Lower lobe of right lung (tissue), 2 donors: ENCODE measurements at regions not wholly inside any gene's neighbourhood (a gene's known extent, or its start where the extent isn't known, plus 50 kb on each side); places are given as distances from the start of the nearest gene placed in this dataset.
"Not testable (repeated sequence)": the region's sequence is repeated elsewhere in the genome, so short reads cannot be mapped to it uniquely, and the experiment has no call there.

Source experiments
- ATAC-seq, 2 donors: fragments of 200-7000 bp; cut with Tn5 transposase; one replicate each; pipeline ENCODE4 v1.9.1; 2020 to 2022; ENCODE audit warnings: mild to moderate bottlenecking in 2 of 2, moderate library complexity in 2 of 2
- DNase-seq: peaks from one replicate; pipeline ENCODE4 v3.0.0-alpha.2; 2020
- H3K27ac ChIP-seq: fragments of 200-600 bp; one replicate; pipeline ENCODE4 v1.8.0; 2022
- H3K27me3 ChIP-seq: fragments of 200-600 bp; one replicate; pipeline ENCODE4 v1.8.0; 2022; ENCODE audit warnings: low read depth
- H3K36me3 ChIP-seq: fragments of 200-600 bp; one replicate; pipeline ENCODE4 v1.8.0; 2022; ENCODE audit warnings: mild to moderate bottlenecking
- H3K4me1 ChIP-seq: fragments of 200-600 bp; one replicate; pipeline ENCODE4 v1.8.0; 2022
- H3K4me3 ChIP-seq: fragments of 200-600 bp; one replicate; pipeline ENCODE4 v1.8.0; 2022; ENCODE audit warnings: mild to moderate bottlenecking
- H3K9me3 ChIP-seq: fragments of 200-600 bp; one replicate; pipeline ENCODE4 v1.8.0; 2022
- CTCF ChIP-seq: fragments of 200-600 bp; IDR thresholded peaks from one replicate; pipeline ENCODE4 v1.8.0; 2022; ENCODE audit warnings: antibody characterized with exemption, mild to moderate bottlenecking
- intact Hi-C: fragments of 100-400 bp; cut with DNase I; formaldehyde crosslinking; loops from one replicate; pipeline ENCODE4 v1.11.0; 2022
- donor health status: DM: no; HTN: yes; CAD: no; lungs with severe emphysema.

DNA sequence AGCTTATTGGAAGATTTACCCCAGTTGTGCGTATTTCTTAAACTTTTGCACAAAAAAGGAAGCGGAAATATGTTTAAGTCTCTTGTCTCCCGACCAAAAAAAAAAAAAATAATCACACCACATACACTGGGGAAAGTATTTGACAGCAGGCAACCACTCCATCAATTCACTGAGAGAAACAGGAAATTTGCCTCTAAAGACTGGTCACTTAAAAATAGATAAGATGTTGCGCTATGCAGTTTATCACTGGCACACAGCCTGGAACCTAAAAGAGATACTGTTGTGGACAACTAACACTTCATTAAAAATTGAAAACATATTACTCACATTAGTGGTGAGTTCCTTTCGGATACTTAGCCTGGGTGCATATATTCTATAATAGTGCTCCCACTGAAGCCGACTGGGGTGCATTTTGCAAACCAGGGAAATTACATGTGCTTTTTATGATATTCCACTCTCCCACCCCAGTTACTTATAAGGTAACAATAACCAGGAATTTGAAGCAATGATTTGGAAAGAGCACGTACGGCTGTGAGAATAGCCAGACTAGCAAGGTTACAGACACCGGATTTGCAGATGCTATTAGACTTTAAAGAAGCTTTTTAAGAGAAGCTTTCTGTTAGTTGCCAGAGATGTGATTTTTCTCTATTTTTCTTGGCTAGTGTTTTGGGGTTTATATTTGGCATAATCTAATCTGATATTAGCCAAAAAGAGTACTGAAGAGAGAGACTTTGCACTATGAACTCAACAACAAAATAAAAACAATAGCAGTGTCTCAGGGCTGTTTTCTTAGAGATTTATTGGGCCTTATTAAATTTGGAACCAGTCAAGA is 311.5 kb downstream of the NOVA1 start:
- TF ChIP-seq CTCF = no peak
- ATAC-seq = no peak
- Histone ChIP-seq H3K4me3 (no peak overlapping the region), H3K36me3 (no peaks in the 10 kb centered on the region), H3K9me3 (no peaks in the 10 kb centered on the region), H3K27me3 (no peaks in the 10 kb centered on the region), H3K4me1 (peaks cover 5% of the 10 kb centered on the region), H3K27ac (no peak overlapping the region)
- no peak for DNase-seq
- intact Hi-C loops = no loop called here

- intact Hi-C loops = no loop called here
- H3K27ac ChIP-seq = no peak overlapping the region
- ATAC-seq = no peak
Measured at GRCh38 chr14:26282578-26282977, 315.3 kb downstream of the NOVA1 start.

DNA sequence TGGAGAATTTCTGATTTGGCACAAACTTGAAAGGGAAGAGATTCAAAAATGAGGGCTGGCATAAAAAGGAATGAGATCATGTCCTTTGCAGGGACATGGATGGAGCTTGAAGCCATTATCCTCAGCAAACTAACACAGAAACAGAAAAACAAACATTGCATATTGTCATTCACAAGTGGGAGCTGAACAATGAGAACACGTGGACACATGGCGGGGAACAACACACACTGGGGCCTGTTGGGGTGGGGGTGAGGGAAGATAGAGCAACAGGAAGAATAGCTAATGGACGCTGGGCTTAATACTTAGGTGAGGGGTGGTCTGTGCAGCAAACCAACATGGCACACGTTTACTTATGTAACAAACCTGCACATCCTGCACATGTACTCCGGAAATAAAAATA is 315.8 kb downstream of the NOVA1 start:
- H3K36me3 ChIP-seq, H3K9me3 ChIP-seq, ATAC-seq, H3K4me1 ChIP-seq, H3K27ac ChIP-seq, H3K4me3 ChIP-seq, intact Hi-C loops, H3K27me3 ChIP-seq, DNase-seq: not testable (repeated sequence)

More at GRCh38 chr14:26282578-26282977, 315.3 kb downstream of the NOVA1 start:
- H3K4me1 ChIP-seq = peaks cover 5% of the 10 kb centered on the region
- H3K36me3 ChIP-seq = no peaks in the 10 kb centered on the region
- H3K27me3 ChIP-seq = no peaks in the 10 kb centered on the region
- DNase-seq = no peak
- no peak overlapping the region for H3K4me3 ChIP-seq
- no peak for TF ChIP-seq CTCF
- no peaks in the 10 kb centered on the region for H3K9me3 ChIP-seq

GRCh38 chr14:26281280-26281998 is 316.4 kb downstream of the NOVA1 start:
- H3K4me3 ChIP-seq = no peak overlapping the region
- DNase-seq (no peak), ATAC-seq (peak in 1 of 2 donors; percentile 49)
- no peak overlapping the region for H3K27ac ChIP-seq
- intact Hi-C loops = no loop called here
- H3K27me3 ChIP-seq = no peaks in the 10 kb centered on the region
- no peaks in the 10 kb centered on the region for H3K36me3 ChIP-seq
- no peak for TF ChIP-seq CTCF
- no peaks in the 10 kb centered on the region for H3K4me1 ChIP-seq
- no peaks in the 10 kb centered on the region for H3K9me3 ChIP-seq

- TF ChIP-seq CTCF = no peak
- DNase-seq = no peak
- Histone ChIP-seq H3K27ac (no peak overlapping the region), H3K36me3 (no peaks in the 10 kb centered on the region), H3K4me3 (no peak overlapping the region), H3K9me3 (no peaks in the 10 kb centered on the region), H3K27me3 (no peaks in the 10 kb centered on the region), H3K4me1 (no peaks in the 10 kb centered on the region)
- ATAC-seq = no peak
- intact Hi-C loops = no loop called here
Measured at GRCh38 chr14:26276757-26277156, 321.1 kb downstream of the NOVA1 start.

DNA sequence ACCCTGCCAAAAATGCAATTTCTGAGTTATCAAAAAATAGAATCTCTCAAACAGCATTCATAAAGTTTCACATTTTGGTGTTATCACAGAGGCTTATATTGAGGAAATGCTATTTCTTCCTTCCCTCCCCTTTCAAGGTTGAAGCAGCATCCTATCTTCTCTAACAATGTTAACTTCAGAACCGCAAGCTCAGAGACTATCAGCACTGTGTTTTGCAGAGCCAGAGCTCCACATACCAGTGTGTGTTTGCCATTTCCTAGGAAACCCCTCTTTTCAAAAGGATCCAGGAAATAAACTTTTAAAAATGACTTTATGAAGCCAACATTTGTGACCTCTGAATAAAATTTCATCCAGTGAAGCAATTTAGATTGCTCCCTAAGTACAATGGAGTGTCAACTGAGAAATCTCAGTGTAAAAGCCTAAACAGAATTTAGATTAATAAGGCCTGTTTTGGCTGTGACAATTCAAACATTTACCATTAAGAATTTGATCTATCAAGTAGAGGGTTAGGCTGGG is 332.6 kb downstream of the NOVA1 start:
- Histone ChIP-seq H3K4me3 (no peak overlapping the region), H3K36me3 (no peaks in the 10 kb centered on the region), H3K9me3 (no peaks in the 10 kb centered on the region), H3K4me1 (no peaks in the 10 kb centered on the region), H3K27ac (no peak overlapping the region), H3K27me3 (no peaks in the 10 kb centered on the region)
- no peak for DNase-seq
- intact Hi-C loops = no loop called here
- no peak for ATAC-seq
- TF ChIP-seq CTCF = no peak
